NCI-H1694 treated with DMSO at 0.1 percent for 48 hours (cell line): ENCODE measurements at regions not wholly inside any gene's neighbourhood (a gene's known extent, or its start where the extent isn't known, plus 50 kb on each side); places are given as distances from the start of the nearest gene placed in this dataset.

Experiments
- DNase-seq: peaks from one replicate; lab custom pipeline; 2025; lab: John Stamatoyannopoulos, UW

DNA sequence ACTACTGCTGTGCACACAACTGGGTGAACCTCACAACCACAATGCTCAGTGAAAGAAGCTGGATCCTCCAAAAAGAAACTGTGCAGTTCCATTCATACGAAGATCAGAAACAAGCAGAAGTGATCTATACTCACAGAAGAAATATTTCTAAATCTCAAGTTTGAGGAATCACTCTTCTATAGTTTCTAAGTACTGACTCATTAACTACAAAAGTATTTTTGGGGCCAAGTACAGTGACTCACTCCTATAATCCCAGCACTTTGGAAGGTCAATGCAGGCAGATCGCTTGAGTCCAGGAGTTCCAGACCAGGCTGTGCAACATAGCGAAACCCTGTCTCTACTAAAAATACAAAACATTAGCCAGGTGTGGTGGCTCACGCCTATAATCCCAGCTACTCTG lies 51.3 kb upstream of the RELL1 start:
- DNase-seq, result no peak
